MM.1S (cell line): ENCODE measurements at regions not wholly inside any gene's neighbourhood (a gene's known extent, or its start where the extent isn't known, plus 50 kb on each side); places are given as distances from the start of the nearest gene placed in this dataset.

Source experiments
- EZH2 ChIP-seq: fragments of 300-600 bp; sonication (generic); optimal IDR thresholded peaks from 2 replicates; pipeline ENCODE3; 2017; ENCODE audit warnings: low read depth, mild to moderate bottlenecking, antibody characterized with exemption, low read length, mixed read lengths
- TF ChIP-seq, protein P1 (sequence below): fragments of 300-600 bp; sonication (generic); IDR thresholded peaks from 2 replicates; pipeline ENCODE4 v1.5.1; 2016; ENCODE audit warnings: antibody characterized with exemption, low read length, mixed read lengths

DNA sequence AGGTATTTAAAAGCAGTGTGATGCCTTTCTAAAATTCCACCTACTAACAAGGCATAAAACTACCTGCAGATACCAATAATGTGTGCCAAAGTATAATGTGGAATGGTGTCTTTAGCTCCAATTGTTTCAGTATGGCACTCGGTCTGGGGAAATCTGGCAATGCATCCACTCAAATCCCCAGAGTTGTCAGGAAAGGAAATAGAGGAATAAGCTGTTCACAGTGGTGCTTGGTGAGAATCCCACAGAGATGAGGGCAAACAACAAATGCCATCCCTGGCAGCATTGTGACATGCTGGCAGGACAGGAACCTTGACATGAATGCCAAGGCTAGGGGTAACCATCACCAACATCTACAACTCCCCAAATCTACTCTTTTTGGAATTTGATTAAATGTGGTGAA lies 240.7 kb downstream of the BARHL2 start:
- TF ChIP-seq, protein P1, sequence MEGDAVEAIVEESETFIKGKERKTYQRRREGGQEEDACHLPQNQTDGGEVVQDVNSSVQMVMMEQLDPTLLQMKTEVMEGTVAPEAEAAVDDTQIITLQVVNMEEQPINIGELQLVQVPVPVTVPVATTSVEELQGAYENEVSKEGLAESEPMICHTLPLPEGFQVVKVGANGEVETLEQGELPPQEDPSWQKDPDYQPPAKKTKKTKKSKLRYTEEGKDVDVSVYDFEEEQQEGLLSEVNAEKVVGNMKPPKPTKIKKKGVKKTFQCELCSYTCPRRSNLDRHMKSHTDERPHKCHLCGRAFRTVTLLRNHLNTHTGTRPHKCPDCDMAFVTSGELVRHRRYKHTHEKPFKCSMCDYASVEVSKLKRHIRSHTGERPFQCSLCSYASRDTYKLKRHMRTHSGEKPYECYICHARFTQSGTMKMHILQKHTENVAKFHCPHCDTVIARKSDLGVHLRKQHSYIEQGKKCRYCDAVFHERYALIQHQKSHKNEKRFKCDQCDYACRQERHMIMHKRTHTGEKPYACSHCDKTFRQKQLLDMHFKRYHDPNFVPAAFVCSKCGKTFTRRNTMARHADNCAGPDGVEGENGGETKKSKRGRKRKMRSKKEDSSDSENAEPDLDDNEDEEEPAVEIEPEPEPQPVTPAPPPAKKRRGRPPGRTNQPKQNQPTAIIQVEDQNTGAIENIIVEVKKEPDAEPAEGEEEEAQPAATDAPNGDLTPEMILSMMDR, result no peak
- no peak for TF ChIP-seq EZH2
